Heart left ventricle (tissue), 13 donors: ENCODE measurements at regions not wholly inside any gene's neighbourhood (a gene's known extent, or its start where the extent isn't known, plus 50 kb on each side); places are given as distances from the start of the nearest gene placed in this dataset.

Experiments
- POLR2A ChIP-seq, 2 donors: fragments of 450-650 bp; IDR thresholded peaks; one replicate each; pipeline ENCODE4 v1.6.1; 2017; ENCODE audit warnings: antibody characterized with exemption in 2 of 2, mild to moderate bottlenecking in 2 of 2, moderate library complexity in 2 of 2
- TF ChIP-seq, protein P1 (sequence below), 12 donors: fragments of 200-600 bp; sonication (generic) in 4 of 12; IDR thresholded peaks; one replicate each; pipeline versions ENCODE4 v1.5.0 to v1.8.0; 2018 to 2022; ENCODE audit warnings: antibody characterized with exemption in 12 of 12, mild to moderate bottlenecking in 5 of 12
- donor health status: ischemic (EF 13 %, LVEDD 7.1; RV severe dilation, severe dysfunction).
- donor health status: DM: no; HTN: yes; CAD: no.
- donor health status: DM: no; HTN: no; CAD: no.
- donor health status: ischemic (EF 25% LVEDD 6.9; RV normal size, moderate dysfunction).
- donor health status: ischemic (EF 25% LVEDD 5.7; RV mildly dilated, moderate dysfunction).
- donor health status: ischemic (EF 35%, LVEDD 5.7; RV mildly dilated, moderate dysfunction).
- donor health status: nonischemic (EF 11% LVEDD 7.7; RV severe dilation, severe dysfunction).
- donor health status: DM: yes; HTN: yes; CAD: no.
- donor health status: PGD.
- donor health status: ischemic (EF 29% LVEDD 5.4; RV normal size, mild dysfunction).
- donor health status: nonischemic (EF 23%, LVEDD 6.1; RV moderate dilation, normal function).

GRCh38 chr5:51748647-51749046 is 365.4 kb downstream of the ISL1 start:
- TF ChIP-seq, protein P1, sequence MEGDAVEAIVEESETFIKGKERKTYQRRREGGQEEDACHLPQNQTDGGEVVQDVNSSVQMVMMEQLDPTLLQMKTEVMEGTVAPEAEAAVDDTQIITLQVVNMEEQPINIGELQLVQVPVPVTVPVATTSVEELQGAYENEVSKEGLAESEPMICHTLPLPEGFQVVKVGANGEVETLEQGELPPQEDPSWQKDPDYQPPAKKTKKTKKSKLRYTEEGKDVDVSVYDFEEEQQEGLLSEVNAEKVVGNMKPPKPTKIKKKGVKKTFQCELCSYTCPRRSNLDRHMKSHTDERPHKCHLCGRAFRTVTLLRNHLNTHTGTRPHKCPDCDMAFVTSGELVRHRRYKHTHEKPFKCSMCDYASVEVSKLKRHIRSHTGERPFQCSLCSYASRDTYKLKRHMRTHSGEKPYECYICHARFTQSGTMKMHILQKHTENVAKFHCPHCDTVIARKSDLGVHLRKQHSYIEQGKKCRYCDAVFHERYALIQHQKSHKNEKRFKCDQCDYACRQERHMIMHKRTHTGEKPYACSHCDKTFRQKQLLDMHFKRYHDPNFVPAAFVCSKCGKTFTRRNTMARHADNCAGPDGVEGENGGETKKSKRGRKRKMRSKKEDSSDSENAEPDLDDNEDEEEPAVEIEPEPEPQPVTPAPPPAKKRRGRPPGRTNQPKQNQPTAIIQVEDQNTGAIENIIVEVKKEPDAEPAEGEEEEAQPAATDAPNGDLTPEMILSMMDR (IDR thresholded peaks at IDR 0.05): no peak
- no peak for TF ChIP-seq POLR2A (IDR thresholded peaks at IDR 0.05)
